ENCODE measurements at regions not wholly inside any gene's neighbourhood (a gene's known extent, or its start where the extent isn't known, plus 50 kb on each side); places are given as distances from the start of the nearest gene placed in this dataset.

- TF ChIP-seq EZH2 (IDR thresholded peaks at IDR 0.05; ENCODE audit: borderline replicate concordance, low read length) (no peak), CTCF (conservative IDR thresholded peaks at IDR 0.05 in 1 of 2, IDR thresholded peaks at IDR 0.05 in 1 of 2; ENCODE audit: extremely low read depth in 1 of 2, insufficient read depth in 1 of 2, low read depth in 1 of 2, low read length in 2 of 2) (no peak)
These were observed 606.3 kb downstream of the KCNJ2 start for GRCh38 chr17:70775679-70776078.

All from mammary epithelial cell (primary cell).